ENCODE measurements at regions not wholly inside any gene's neighbourhood (a gene's known extent, or its start where the extent isn't known, plus 50 kb on each side); places are given as distances from the start of the nearest gene placed in this dataset.

- TF ChIP-seq CTCF (IDR thresholded peaks at IDR 0.05): no peak
- TF ChIP-seq POLR2A (IDR thresholded peaks at IDR 0.05): no peak
- TF ChIP-seq POLR2AphosphoS5 (IDR thresholded peaks at IDR 0.05): no peak
Observed at GRCh38 chr5:90134381-90134780, 275.2 kb downstream of the CETN3 start.
